Left lobe of liver (tissue), 2 donors: ENCODE measurements at regions not wholly inside any gene's neighbourhood (a gene's known extent, or its start where the extent isn't known, plus 50 kb on each side); places are given as distances from the start of the nearest gene placed in this dataset.

ENCODE experiments used
- ATAC-seq: fragments of 200-7000 bp; cut with Tn5 transposase; one replicate; pipeline ENCODE4 v1.9.1; 2020; ENCODE audit warnings: mild to moderate bottlenecking, moderate library complexity
- DNase-seq: peaks from one replicate; pipeline ENCODE4 v3.0.0-alpha.2; 2020; ENCODE audit warnings: low spot score
- donor health status: DM: no; HTN: no; CAD: no; lungs with moderate emphysema.
- donor health status: DM: no; HTN: yes; CAD: no.

DNA sequence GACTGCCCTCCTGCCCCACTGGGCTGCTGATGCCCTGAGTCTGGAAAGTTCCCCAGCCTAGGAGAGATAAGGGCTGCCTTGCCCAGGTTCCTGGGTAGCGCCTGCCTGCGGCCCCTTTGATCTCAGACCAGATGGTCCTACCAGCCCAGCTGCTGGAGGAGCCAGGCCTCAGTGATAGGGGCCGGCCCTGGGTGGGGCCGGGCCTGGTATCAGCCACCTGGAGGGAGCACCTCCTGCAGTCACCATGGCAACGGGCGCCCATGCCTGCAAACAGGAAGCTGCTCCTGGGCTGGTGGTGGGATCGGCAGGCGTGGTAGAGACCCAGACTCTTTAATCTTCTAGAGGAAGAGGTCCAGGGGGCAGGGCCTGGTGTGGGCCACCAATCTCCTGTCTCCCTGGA, 119.7 kb upstream of the WNT4 start:
- no peak for DNase-seq
- no peak for ATAC-seq

DNA sequence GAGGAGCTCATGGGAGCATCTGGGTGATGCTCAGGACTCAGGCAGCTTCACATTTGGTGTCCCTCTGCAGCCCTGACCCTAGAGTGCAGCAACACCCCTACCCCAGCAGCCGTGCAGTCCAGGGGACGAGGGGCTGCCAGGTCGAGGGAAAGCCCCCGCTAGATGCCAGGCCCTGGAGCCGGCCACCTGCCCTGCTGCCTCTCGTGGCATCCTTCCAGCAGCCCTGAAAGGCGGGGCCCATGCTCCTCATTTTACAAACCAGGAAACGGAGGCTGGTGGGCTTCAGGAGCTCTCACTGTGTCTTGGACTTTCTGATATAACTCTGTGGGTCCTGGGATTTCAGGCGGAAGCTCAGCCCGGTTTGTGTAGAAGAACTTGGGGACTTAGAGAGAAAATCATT, 120.5 kb upstream of the WNT4 start:
- no peak for DNase-seq
- ATAC-seq: no peak

DNA sequence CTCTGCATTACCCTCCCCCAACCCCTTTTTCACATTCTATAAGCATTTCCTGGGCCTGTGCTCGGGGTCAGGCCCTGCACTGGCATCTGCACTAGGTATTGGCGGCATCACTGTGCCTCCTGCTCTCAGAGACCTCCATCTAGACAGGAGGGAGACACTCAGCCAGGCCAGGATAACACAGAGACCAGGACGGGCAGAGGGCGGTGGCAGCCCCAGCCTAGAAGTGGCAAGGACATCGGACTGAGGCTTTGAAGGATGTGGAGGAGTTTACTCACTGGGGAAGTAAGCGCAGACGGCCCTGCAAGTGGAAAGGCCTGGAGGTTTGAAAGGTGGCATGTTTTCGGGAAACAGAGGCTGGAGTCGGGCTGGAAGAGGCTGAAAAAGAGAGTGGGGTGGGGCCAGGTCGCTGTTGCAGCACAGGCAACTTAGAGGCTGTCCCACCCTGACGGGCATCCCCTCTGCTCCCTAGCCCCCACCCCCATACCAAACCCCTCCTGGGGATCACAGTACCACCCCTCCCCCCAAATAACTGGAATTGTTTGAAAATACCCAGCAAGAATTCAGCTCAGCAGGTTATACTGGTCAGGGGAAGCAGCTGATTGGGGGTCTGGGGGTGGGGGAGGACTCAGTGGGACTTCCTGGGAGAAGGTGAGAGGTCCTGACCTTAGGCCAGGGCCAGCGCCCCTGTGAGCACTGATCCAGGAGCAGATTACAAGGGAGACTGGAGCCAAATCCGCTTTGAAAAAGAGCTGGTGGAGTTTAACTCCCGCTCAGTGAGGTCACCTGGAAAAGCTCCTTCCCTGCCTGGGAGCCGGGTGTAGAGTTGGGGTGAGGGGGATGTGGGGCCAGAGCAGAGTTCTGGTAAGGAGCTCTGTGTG, 121.8 kb upstream of the WNT4 start:
- ATAC-seq (no peak), DNase-seq (no peak)

DNA sequence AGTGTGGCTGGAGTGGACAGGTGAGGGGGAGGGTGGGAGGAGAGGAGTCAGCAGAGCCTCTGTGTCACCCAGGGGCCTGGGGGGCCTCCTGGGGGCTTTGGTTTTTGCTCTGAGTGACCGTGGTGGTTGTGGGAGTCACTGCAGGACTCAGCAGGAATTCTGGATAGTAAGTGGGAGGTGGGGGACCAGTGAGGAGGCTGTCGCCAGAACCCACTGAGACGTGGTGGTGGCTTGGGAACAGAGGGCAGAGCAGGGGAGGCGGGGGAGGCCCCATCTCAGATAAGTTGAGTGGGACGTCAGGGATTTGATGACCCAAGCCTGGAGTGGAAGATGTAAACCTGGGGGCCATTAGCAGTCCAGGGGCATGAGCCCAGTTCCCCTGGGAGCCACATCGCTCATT, 123.2 kb upstream of the WNT4 start:
- ATAC-seq (no peak), DNase-seq (no peak)

DNA sequence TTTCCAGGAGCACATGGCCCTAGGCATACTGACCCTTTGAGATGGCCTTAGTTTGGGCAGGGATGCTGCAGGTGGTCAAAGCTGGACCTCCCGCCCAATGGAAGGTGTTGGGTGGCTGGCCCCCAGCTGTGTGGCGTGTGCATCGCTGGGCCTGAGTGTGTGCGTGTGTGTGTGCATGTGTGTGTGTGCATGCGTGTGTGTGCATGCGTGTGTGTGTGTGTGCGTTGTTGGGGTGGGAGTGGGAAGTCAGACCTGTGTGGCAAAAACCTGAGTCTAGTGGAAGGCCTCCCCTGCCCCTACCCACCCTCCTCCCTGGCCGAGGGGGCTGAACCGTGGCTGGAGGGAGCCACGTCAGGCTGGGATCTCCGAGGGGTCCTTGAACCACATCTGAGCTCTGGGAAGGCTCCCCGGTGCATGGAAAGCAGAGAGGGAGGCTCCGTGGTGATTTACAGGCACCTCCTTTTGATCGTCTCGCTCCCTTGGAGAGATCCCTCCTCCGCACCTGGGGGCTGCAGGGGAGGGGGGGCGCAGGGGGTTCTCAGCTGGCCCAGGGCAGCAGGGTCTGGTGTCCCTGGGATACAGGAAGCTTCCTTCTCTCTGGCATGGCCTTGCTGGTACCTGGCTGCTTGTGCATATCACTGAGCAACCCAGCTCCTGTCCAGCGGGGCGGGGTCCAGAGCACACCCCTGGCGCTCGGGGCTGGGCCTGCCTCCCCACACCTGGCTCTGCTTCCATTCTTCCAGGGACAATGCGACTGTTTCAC, 124.7 kb upstream of the WNT4 start:
- ATAC-seq (no peak), DNase-seq (no peak)

DNA sequence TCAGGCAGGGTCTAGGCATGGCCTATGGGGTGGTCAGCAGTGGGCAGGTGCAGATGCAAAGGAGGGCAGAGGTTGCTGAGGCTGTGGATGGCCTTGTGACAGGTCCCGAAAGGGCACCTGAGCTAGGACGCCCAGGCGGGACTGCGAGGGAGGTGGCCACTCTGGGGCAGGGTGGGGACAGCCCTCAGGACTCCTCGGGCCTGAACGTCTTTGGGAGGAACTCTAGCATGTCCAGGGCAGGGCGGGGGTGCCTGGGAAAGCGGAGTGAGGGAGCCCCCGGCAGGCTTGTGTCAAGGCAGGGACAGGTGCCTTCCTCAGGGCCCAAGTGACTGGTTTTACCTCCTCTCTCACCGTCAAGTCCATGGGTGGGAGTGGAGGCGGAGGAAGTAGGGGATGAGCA, 125.4 kb upstream of the WNT4 start:
- DNase-seq: no peak

DNA sequence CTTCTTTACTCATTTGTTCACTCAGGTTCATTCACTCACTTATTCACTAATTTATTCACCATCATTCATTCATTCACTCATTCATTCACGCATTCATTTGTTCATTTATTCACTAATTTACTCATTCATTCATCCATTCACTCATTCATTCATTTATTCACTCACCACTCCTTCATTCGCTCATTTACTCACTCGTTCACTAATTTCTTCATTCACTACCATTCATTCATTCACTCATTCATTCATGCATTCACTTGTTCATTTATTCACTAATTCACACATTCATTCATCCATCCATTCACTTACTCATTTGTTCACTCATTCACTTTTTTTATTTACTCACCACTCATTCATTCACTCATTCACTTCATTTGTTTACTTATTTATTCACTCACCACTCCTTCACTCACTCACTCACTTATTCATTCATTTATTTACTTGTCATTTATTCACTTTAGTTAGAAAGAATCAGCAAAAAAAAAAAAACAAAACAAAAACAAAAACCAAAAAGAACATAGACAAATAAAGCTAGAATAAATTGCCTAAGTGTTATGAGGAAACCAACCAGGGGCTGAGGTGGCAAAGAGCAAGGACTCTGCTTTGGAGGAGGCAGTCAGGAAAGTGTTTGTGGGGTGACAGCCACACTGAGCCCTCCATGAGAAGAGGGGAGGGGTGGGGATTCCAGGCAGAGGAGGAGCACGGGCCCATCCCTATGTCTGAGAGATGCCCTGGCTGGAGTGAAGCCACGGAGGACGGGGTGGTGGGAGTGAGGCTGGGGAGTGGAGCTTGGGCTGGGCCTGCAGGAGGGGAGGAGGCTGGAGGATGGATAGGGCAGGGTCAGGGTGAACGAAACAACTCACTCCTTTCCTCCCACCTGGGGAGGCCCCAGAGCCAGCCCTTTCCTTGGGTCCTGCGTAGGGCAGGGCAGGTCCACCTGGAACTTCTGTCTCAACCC, 129.2 kb upstream of the WNT4 start:
- no peak for DNase-seq
- ATAC-seq: no peak

More for the DNA sequence above, 125.4 kb upstream of the WNT4 start:
- ATAC-seq: no peak

DNA sequence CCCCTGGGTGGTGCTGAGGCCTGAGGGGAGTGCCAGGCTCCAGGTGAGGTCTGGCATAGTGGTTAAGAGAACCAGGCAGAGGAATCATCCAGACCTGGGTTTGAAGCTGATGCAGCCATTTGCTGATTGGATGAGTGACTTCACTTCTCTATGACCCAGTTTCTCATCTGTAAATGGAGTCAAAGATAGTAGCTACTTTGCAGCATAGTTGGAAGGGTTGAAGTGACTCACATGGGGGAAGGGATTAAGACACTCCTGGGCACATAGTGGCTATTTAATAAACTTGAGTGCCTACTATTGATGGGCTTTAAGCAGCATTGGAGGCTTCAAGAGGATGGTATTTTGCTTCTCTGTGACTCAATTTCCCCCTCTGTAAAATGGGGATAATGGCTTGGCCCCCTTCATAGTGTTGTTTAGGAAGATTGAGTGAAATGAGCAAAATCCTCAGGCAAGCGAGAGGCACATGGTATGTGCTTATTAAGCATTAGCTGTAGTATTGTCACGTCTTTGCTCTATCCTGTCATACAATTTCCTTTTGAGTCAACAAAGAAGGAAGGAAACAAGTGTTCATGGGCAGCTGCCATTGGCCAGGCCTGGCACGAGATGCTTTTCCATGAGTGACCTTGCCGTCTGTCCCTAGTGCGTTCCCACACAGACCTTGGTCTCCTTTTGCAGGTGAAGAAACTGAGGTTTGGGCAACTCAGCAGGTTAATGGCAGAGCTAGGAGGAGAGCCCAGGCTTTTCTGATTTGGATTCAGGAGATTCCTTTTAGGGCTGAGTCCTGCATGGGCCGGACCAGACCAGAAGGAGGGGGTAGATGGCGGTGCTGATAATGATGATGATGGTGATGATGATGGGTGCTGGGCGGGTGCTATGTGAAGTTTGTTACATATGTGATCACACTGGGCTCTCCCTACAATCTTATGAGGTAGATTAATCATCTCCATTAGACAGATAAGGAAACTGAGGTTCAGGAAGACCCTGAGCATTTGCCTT, 131.1 kb upstream of the WNT4 start:
- ATAC-seq (no peak), DNase-seq (no peak)

DNA sequence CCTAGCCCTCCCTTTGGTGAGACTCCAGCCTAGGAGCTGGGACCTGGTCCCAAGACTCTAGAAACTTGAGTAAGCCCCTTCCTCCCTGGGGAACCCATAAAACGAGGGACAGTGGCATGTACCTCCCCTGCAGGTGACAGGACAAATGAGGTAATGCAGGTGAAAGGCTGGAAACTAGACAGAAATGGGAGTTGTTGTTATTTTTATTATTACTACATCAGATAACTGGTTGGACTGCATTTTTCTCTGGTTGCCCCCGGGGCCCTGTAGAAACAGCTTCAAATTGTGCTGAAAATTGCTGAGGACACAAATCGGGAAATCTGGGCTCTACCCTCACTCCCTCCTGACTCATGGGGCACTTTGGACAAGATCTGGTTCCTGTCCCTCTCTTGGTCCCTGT, 132.3 kb upstream of the WNT4 start:
- no peak for DNase-seq
- ATAC-seq: no peak

DNA sequence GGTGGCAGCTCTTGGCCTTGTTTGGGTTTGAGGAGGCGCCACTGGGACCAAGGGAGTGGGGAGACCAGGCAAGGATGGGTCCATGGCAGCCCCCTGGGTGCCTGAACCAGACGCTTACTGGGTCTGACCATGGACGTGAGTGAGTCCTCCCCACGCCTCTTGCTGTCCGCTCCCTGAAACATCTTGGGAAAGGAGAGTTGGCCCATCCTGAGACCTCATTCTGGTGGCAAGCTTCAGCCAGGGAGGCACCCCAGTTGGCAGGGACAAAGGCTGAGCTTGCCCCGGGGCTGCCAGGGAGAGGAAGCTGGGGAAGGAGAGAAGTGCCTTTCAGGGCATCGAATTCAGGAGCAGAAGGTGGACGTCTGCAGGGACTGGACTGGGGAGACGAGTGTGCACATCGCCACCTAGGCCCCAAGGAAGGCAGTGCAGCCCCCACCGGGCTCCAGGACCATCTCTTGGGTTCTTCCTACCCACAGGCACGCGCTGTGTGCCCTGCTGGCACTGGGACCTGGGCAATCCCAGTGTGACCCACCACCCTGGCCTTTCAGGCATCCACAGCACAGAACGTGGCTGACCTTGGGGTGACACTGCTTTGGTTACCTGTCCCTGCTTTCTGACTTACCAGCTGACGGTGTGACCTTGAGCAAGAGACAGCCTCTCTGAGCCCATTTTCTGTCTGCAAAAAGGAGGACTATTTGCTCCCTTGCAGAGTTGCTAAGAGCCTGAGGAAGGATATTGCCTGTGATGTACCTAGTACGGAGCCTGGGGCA, 132.9 kb upstream of the WNT4 start:
- DNase-seq: peak; percentile 60
- ATAC-seq: peak; percentile 92

DNA sequence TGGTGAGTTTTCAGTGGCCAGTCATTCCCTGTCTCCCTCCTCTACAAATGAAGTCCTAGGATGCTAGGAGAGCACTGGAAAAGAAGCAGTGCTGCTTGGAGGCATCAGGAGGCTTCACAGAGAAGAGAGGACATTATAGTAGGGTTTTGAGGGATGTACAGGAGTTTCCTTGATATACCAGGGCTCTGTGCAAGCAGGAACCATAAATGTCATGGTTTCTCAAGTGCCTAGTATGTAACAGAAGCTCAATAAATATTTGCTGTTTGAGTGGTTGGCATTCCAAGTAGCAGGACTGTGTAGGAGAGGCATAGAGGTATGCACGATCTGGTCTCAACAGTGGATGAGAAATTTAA, 133.5 kb upstream of the WNT4 start:
- no peak for ATAC-seq
- no peak for DNase-seq

DNA sequence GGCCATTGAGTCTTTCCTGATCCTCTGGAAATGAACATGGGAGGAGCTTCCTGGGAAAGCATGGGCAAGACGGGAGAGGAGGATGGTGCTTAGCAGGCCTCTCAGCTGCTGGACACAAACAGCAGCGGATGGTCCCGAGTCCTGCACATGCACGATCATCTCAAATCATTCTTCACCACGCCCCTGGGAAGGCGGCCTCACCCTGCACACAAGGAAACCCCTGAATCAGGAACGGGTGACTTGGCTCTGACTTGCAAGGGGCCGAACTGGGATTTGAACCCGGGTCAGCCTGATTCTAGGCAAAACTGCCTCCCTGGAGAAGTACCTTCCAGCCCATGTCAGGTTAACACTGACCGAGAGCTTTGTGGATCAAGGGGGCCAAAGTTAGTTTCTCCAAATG, 134.8 kb upstream of the WNT4 start:
- ATAC-seq (no peak), DNase-seq (no peak)

DNA sequence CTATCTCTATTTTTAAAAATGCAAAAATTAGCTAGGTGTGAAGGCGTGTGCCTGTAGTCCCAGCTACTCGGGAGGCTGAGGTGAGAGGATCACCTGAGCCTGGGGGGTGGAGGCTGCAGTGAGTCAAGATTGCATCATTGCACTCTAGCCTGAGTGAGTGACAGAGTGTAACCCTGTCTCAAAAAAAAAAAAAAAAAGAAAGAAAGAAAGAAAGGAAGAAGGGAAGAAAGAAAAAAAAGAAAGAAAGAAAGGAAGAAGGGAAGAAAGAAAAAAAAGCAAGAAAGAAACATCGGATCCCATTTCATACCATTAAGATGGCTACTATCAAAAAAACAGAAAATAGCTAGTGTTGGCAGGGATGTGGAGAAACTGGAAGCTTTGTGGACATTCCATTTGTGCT, 136.8 kb upstream of the WNT4 start:
- DNase-seq: no peak
- ATAC-seq: no peak

DNA sequence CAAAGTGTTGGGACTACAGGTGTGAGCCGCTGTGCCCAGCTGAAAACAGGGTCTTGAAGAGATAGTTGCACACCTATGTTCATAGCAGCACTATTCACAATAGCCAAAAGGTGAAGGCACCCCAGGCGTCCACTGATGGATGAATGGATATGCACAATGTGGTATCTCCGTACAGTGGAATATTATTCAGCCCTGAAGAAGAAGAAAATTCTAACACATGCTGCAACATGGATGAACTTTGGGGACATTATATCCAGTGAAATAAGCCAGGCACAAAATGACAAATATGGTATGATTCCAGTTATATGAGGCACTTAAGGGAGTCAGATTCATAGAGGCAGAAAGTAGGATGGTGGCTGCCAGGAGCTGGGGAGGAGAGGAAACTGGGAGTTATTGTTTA, 137.6 kb upstream of the WNT4 start:
- ATAC-seq: no peak
- DNase-seq: no peak

DNA sequence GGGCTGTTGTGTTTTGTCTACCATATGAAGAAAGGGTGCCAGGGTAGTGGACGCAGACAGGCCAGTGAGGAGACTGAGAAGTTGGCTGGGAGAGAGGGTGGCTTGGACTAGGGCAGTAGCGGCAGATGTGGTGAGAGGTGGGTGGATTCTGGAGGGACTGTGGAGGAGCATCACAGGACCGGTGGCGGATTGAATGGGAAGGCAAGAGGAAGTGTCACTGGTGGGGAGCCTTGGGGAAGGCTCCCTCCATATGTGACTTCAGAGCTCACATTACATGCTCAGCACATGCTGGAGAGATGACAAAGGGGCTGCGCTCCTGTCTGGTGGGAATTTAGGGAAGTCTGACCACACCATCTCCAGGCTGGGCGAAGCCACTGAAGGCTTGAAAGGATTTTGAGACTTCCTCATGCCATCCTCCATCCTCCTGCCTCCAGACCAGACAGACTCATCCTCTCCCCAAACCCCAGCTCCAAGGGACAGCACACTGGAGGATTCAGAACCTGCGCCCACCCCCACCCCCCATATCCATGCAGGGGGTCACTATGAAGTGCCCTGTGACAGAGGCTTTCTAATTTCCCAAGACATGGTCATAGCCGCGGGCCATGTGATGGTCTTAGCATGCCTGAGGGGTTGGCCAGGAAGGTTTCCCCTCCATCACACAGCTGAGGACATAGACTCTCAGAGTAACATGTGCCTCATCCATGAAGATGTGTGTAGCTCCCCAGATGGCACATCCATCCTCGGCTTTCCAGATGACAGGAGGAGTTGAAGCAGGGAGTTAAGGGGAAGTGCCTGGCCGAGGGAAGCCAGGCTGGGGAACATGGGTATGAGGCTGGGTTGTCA, 138.8 kb upstream of the WNT4 start:
- ATAC-seq (no peak), DNase-seq (no peak)

DNA sequence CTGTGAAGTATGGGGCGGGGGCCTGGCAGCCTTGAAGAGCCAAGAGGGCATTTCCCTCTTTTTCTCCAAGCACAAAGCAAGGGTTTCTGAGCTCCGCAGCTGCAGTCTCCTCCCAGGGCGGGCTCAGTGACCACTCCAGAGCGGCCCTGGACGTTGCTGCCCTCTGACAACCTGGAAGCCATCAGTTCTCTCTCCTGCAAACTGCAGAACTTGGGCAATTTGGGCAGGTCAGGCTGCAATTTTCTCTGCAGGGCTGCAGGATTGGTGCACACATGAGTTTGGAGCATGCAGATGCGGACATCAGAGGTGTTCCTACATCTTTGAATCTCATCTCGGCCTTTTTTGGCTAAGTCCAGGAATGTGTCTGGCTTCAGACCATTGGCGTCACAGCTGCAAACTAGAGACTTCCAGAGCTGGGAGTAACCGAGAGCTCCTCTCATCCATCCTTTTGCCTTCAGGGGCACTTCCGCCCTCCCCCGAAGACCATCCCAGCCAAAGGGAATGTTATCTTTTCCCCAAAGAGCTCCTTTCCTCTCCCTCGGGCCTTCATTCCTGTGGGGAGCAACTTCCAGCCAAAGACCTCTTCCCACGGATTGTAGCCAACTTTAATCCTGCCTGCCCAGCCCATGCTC, 139.6 kb upstream of the WNT4 start:
- ATAC-seq: no peak
- DNase-seq: no peak

DNA sequence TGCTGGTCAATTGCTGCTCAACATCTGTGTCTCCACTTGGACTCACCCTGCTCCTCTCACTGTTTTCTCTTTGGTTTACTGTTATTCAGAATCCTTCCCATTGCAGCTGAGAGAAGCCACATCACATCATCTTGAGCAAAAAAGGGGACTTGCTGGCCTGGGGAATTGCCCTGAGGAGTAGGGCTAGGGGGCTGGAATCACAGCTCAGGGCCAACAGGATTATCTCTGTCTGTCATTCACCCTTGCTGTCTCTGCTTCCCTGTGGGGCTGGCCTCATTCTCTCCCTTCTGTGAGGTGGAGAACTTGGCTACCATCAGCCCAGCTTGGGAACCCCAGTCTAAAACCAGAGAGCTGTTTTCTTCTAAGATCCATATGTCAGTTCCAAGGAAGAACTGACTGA, 140.7 kb upstream of the WNT4 start:
- no peak for ATAC-seq
- peak; percentile 10 for DNase-seq

DNA sequence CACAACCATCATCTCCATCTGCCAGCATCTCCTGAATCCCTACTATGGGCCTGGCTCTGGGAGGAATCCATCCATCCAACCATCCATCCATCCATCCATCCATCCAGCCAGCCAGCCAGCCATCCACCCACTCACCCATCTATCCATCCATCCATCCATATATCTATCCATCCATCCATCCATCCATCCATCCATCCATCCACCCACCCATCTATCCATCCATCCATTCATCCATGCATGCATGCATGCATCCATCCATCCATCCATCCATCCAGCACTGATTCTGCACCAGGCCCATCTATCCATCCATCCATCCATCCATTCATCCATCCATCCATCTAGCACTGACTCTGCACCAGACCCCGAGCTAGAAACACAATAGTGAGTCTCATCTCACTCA, 141.3 kb upstream of the WNT4 start:
- ATAC-seq (no peak), DNase-seq (peak; percentile 4)
